PC-3 (cell line): ENCODE measurements at regions not wholly inside any gene's neighbourhood (a gene's known extent, or its start where the extent isn't known, plus 50 kb on each side); places are given as distances from the start of the nearest gene placed in this dataset.
"Not testable (repeated sequence)": the region's sequence is repeated elsewhere in the genome, so short reads cannot be mapped to it uniquely, and the experiment has no call there.

Experiments
- ATAC-seq: fragments of 200-7000 bp; cut with Tn5 transposase; 2 replicates; pipeline ENCODE4 v1.9.1; 2020; ENCODE audit warnings: mild to moderate bottlenecking, moderate library complexity
- BruUV-seq: library from RNA; stranded (reverse); fragments of 400-500 nt; replicated peaks from 2 replicates; lab custom pipeline; 2021; lab: Mats Ljungman, UMichigan
- CTCF ChIA-PET: fragments of 300-600 bp; sonication (Branson Sonifier 250); formaldehyde crosslinking; loops from one replicate; lab custom pipeline; 2022; ENCODE audit warnings: antibody characterized with exemption; lab: Charles Lee
- POLR2A ChIA-PET: fragments of 300-600 bp; sonication (Branson Sonifier 250); formaldehyde crosslinking; loops from one replicate; lab custom pipeline; 2022; ENCODE audit warnings: antibody characterized with exemption; ENCODE audit not compliant: unreplicated experiment; lab: Charles Lee
- DNase-seq: peaks from one replicate; pipeline ENCODE4 v3.0.0-alpha.2; 2015
- H2AFZ ChIP-seq: fragments of 300-600 bp; sonication (generic); 2 replicates; pipeline ENCODE4 v1.6.0; 2016; ENCODE audit warnings: antibody characterized with exemption, low read length
- H3F3A ChIP-seq: fragments of 300-600 bp; sonication (generic); one replicate; pipeline ENCODE4 v1.6.0; 2017; ENCODE audit warnings: antibody characterized with exemption, low read length, control low read depth, mild to moderate bottlenecking; ENCODE audit not compliant: unreplicated experiment
- H3K27ac ChIP-seq: fragments of 300-600 bp; sonication (generic); 2 replicates; pipeline ENCODE4 v1.5.1; 2016; ENCODE audit warnings: mild to moderate bottlenecking, low read length
- H3K27me3 ChIP-seq: fragments of 300-600 bp; sonication (generic); 2 replicates; pipeline ENCODE4 v1.6.1; 2016; ENCODE audit warnings: low read length, mixed read lengths
- H3K36me3 ChIP-seq: fragments of 300-600 bp; sonication (generic); 2 replicates; pipeline ENCODE4 v1.6.1; 2016; ENCODE audit warnings: low read depth, mixed run types, low read length, mixed read lengths
- H3K4me1 ChIP-seq: fragments of 300-600 bp; sonication (generic); 2 replicates; pipeline ENCODE4 v1.5.1; 2016; ENCODE audit warnings: low read length; ENCODE audit not compliant: insufficient read depth
- H3K4me2 ChIP-seq: fragments of 300-600 bp; sonication (generic); 2 replicates; pipeline ENCODE4 v1.6.0; 2016; ENCODE audit warnings: low read length
- H3K4me3 ChIP-seq: fragments of 300-600 bp; sonication (generic); 2 replicates; pipeline ENCODE4 v1.5.1; 2016; ENCODE audit warnings: mild to moderate bottlenecking, low read length, mixed read lengths
- H3K79me2 ChIP-seq: fragments of 300-600 bp; sonication (generic); 2 replicates; pipeline ENCODE4 v1.6.1; 2017; ENCODE audit warnings: low read length, mixed read lengths
- H3K9ac ChIP-seq: fragments of 300-600 bp; sonication (generic); 2 replicates; pipeline ENCODE4 v1.6.0; 2016; ENCODE audit warnings: mild to moderate bottlenecking, low read length
- H3K9me2 ChIP-seq: fragments of 300-600 bp; sonication (generic); replicated peaks from 2 replicates; pipeline ENCODE4 v1.6.1; 2016; ENCODE audit warnings: mixed run types, low read length, mixed read lengths
- H3K9me3 ChIP-seq: fragments of 300-600 bp; sonication (generic); 2 replicates; pipeline ENCODE4 v1.6.1; 2016; ENCODE audit warnings: low read length, mixed read lengths
- H4K20me1 ChIP-seq: fragments of 300-600 bp; sonication (generic); 2 replicates; pipeline ENCODE4 v1.6.1; 2016; ENCODE audit warnings: low read length, mixed read lengths
- CTCF ChIP-seq: fragments of 300-600 bp; sonication (generic); conservative IDR thresholded peaks from 2 replicates; pipeline ENCODE4 v1.5.1; 2017; ENCODE audit warnings: antibody characterized with exemption, low read depth, mild to moderate bottlenecking, low read length
- EZH2 ChIP-seq: fragments of 300-600 bp; sonication (generic); IDR thresholded peaks from one replicate; pipeline ENCODE4 v1.6.1; 2017; ENCODE audit warnings: antibody characterized with exemption, mild to moderate bottlenecking, low read length; ENCODE audit not compliant: unreplicated experiment
- EZH2phosphoT487 ChIP-seq: fragments of 300-600 bp; sonication (generic); IDR thresholded peaks from 2 replicates; pipeline ENCODE4 v1.6.1; 2018; ENCODE audit warnings: mild to moderate bottlenecking, antibody characterized with exemption, low read length, borderline replicate concordance
- intact Hi-C: fragments of 100-400 bp; cut with micrococcal nuclease; formaldehyde crosslinking; loops from 2 replicates; pipeline ENCODE4 v1.9.0; 2023

- Histone ChIP-seq H3K9me2 (no peaks in the 10 kb centered on the region), H3F3A (no peaks in the 10 kb centered on the region), H3K4me1 (no peaks in the 10 kb centered on the region), H3K9me3 (no peaks in the 10 kb centered on the region), H3K4me2 (no peak overlapping the region), H3K27me3 (no peaks in the 10 kb centered on the region; the same call in 1 of the 2 replicates), H3K27ac (no peak overlapping the region), H3K4me3 (no peak overlapping the region), H4K20me1 (no peaks in the 10 kb centered on the region), H3K9ac (no peak overlapping the region), H3K79me2 (no peaks in the 10 kb centered on the region), H3K36me3 (no peaks in the 10 kb centered on the region), H2AFZ (no peak overlapping the region)
- POLR2A ChIA-PET: no interaction called here
- no TSS peak for BruUV-seq
- ATAC-seq: no peak
- DNase-seq: no peak
- TF ChIP-seq EZH2 (no peak), CTCF (no peak), EZH2phosphoT487 (no peak)
- CTCF ChIA-PET: no interaction called here
- intact Hi-C loops: no loop called here
These were observed 147.3 kb downstream of the SEC23IP start for GRCh38 chr10:120039826-120040225.

GRCh38 chr10:120041807-120042559, 149.5 kb downstream of the SEC23IP start:
- ChIA-PET POLR2A (no interaction called here), CTCF (no interaction called here)
- no peaks in the 10 kb centered on the region for H3K9me3 ChIP-seq
- H3K4me3 ChIP-seq: no peak overlapping the region
- no peak overlapping the region for H2AFZ ChIP-seq
- ATAC-seq: no peak
- no peaks in the 10 kb centered on the region for H3F3A ChIP-seq
- no peak overlapping the region for H3K27ac ChIP-seq
- no peak for DNase-seq
- H3K4me2 ChIP-seq: no peak overlapping the region
- H4K20me1 ChIP-seq: no peaks in the 10 kb centered on the region
- no peaks in the 10 kb centered on the region for H3K4me1 ChIP-seq
- TF ChIP-seq CTCF: no peak
- TF ChIP-seq EZH2: no peak
- no peak for TF ChIP-seq EZH2phosphoT487
- BruUV-seq: no TSS peak
- H3K9me2 ChIP-seq: no peaks in the 10 kb centered on the region
- no peaks in the 10 kb centered on the region for H3K79me2 ChIP-seq
- no peak overlapping the region for H3K9ac ChIP-seq
- no peaks in the 10 kb centered on the region for H3K36me3 ChIP-seq
- no peaks in the 10 kb centered on the region; the same call in 1 of the 2 replicates for H3K27me3 ChIP-seq
- intact Hi-C loops: no loop called here

- Histone ChIP-seq H3F3A (no peaks in the 10 kb centered on the region), H3K9ac (no peak overlapping the region), H3K4me3 (no peak overlapping the region), H3K36me3 (no peaks in the 10 kb centered on the region), H3K9me2 (no peaks in the 10 kb centered on the region), H3K27ac (no peak overlapping the region), H3K4me1 (no peaks in the 10 kb centered on the region), H3K79me2 (no peaks in the 10 kb centered on the region), H3K27me3 (no peaks in the 10 kb centered on the region; the same call in 1 of the 2 replicates), H3K4me2 (no peak overlapping the region), H3K9me3 (no peaks in the 10 kb centered on the region), H2AFZ (no peak overlapping the region), H4K20me1 (no peaks in the 10 kb centered on the region)
- ATAC-seq (no peak), DNase-seq (no peak)
- ChIA-PET CTCF (no interaction called here), POLR2A (no interaction called here)
- BruUV-seq: no TSS peak
- no peak for TF ChIP-seq CTCF
- intact Hi-C loops: no loop called here
These were observed 150.2 kb downstream of the SEC23IP start for GRCh38 chr10:120042705-120043104.

GRCh38 chr10:120047373-120047772, 154.8 kb downstream of the SEC23IP start:
- H4K20me1 ChIP-seq, H3K9ac ChIP-seq, ATAC-seq, H3K4me1 ChIP-seq, H3K9me2 ChIP-seq, H3K27me3 ChIP-seq, H3K4me3 ChIP-seq, H3K36me3 ChIP-seq, H3K9me3 ChIP-seq, H2AFZ ChIP-seq, H3K4me2 ChIP-seq, H3F3A ChIP-seq, H3K27ac ChIP-seq, H3K79me2 ChIP-seq, intact Hi-C loops, BruUV-seq, CTCF ChIA-PET, POLR2A ChIA-PET, DNase-seq: not testable (repeated sequence)
